ENCODE measurements at regions not wholly inside any gene's neighbourhood (a gene's known extent, or its start where the extent isn't known, plus 50 kb on each side); places are given as distances from the start of the nearest gene placed in this dataset.
A peak's percentile ranks its signal among the peaks of the same experiment; 100 is the strongest.

- DNase-seq: no peak
Measured at GRCh38 chr13:20351281-20352022, 119.3 kb upstream of the GJB6 start.

- DNase-seq: no peak
Measured at GRCh38 chr13:20350819-20351218, 118.7 kb upstream of the GJB6 start.

GRCh38 chr13:20350382-20350763 is 118.3 kb upstream of the GJB6 start:
- DNase-seq: no peak

GRCh38 chr13:20349564-20350381 is 117.7 kb upstream of the GJB6 start:
- DNase-seq: no peak

GRCh38 chr13:20348645-20349408 is 116.7 kb upstream of the GJB6 start:
- DNase-seq: no peak

- DNase-seq: no peak
Measured at GRCh38 chr13:20348018-20348417, 115.9 kb upstream of the GJB6 start.

GRCh38 chr13:20344836-20345490 is 112.8 kb upstream of the GJB6 start:
- DNase-seq: no peak

- DNase-seq: no peak
Measured at GRCh38 chr13:20342311-20342710, 110.2 kb upstream of the GJB6 start.

GRCh38 chr13:20340759-20341171 is 108.6 kb upstream of the GJB6 start:
- DNase-seq: peak in 9 of 56 donors; percentile 7 to 41 (median 26)

GRCh38 chr13:20340136-20340758 is 108.1 kb upstream of the GJB6 start:
- DNase-seq: peak in 3 of 56 donors; percentile 12 to 31 (median 16)

GRCh38 chr13:20337884-20338551 is 105.9 kb upstream of the GJB6 start:
- DNase-seq: no peak

- no peak for DNase-seq
Measured at GRCh38 chr13:20336761-20337160, 104.6 kb upstream of the GJB6 start.

- DNase-seq: no peak
Measured at GRCh38 chr13:20334309-20334708, 102.2 kb upstream of the GJB6 start.

GRCh38 chr13:20332361-20333096 is 100.4 kb upstream of the GJB6 start:
- DNase-seq: no peak

- no peak for DNase-seq
Measured at GRCh38 chr13:20331949-20332348, 99.8 kb upstream of the GJB6 start.

- DNase-seq: no peak
Measured at GRCh38 chr13:20331419-20331818, 99.3 kb upstream of the GJB6 start.

GRCh38 chr13:20326809-20327208 is 94.7 kb upstream of the GJB6 start:
- no peak for DNase-seq

GRCh38 chr13:20326276-20326675 is 94.2 kb upstream of the GJB6 start:
- DNase-seq: no peak

- DNase-seq: no peak
Measured at GRCh38 chr13:20320885-20321284, 88.8 kb upstream of the GJB6 start.

- no peak for DNase-seq
Measured at GRCh38 chr13:20313896-20314295, 81.8 kb upstream of the GJB6 start.

Measured in amygdala (tissue), 56 donors.